IgD-negative memory B cell (primary cell): ENCODE measurements at regions not wholly inside any gene's neighbourhood (a gene's known extent, or its start where the extent isn't known, plus 50 kb on each side); places are given as distances from the start of the nearest gene placed in this dataset.

Source experiments
- H3K27ac Mint-ChIP-seq, 3 donors: one replicate each; pipeline ENCODE4 v1.8.0; 2020 to 2022; ENCODE audit warnings: mild to moderate bottlenecking in 3 of 3, mixed read lengths in 3 of 3, moderate library complexity in 1 of 3
- H3K27me3 Mint-ChIP-seq: one replicate; pipeline ENCODE4 v1.8.0; 2021; ENCODE audit warnings: mixed read lengths
- H3K36me3 Mint-ChIP-seq: one replicate; pipeline ENCODE4 v1.8.0; 2020; ENCODE audit warnings: mild to moderate bottlenecking, mixed read lengths
- H3K4me1 Mint-ChIP-seq, 3 donors: one replicate each; pipeline ENCODE4 v1.8.0; 2020 to 2022; ENCODE audit warnings: mixed read lengths in 3 of 3, mild to moderate bottlenecking in 1 of 3
- H3K4me3 Mint-ChIP-seq, 4 donors: one replicate each; pipeline ENCODE4 v1.8.0; 2020 to 2022; ENCODE audit warnings: mild to moderate bottlenecking in 4 of 4, mixed read lengths in 4 of 4, moderate library complexity in 3 of 4
- H3K9me3 Mint-ChIP-seq, 3 donors: one replicate each; pipeline ENCODE4 v1.8.0; 2020 to 2021; ENCODE audit warnings: mixed read lengths in 3 of 3, mild to moderate bottlenecking in 1 of 3

DNA sequence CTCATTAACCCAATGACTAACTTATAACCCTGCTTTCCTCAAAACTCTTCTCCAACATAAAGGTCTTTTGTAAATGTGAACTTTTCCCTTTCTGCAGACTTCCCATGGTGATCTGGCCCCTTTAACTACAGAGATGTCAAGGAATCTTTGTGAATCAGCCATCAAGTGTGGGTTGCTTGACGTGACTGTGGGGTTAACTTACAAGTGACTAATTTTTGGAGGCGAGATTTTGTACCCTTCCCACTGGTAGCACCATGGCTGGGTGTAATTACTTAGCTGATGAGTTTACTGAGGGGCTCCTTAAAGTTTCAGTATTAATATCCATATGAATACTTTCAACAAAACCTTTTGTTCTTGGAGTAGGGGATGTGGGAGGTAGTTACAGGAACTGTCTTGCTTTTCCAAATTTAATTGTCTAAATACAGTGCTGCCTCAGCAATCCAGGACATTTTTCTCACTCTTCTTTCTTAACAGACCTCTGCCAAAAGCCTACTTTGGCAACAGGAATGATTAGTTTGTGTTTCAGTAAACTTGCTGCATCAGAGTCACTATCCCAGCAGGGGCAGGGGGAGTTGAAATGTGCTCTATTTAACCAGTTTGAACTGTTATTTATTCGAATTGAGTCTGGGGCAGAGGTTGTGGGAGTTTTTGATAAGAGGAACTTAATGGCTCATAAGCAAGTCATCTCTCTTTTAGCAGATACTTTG lies 217.3 kb upstream of the FGGY start:
- Mint-ChIP-seq H3K4me1 (peaks cover 11 to 14% (median 14%) of the 10 kb centered on the region in 3 donors), H3K27ac (no peak overlapping the region), H3K36me3 (no peaks in the 10 kb centered on the region), H3K27me3 (peaks cover 1% of the 10 kb centered on the region), H3K4me3 (no peak overlapping the region), H3K9me3 (no peaks in the 10 kb centered on the region)

DNA sequence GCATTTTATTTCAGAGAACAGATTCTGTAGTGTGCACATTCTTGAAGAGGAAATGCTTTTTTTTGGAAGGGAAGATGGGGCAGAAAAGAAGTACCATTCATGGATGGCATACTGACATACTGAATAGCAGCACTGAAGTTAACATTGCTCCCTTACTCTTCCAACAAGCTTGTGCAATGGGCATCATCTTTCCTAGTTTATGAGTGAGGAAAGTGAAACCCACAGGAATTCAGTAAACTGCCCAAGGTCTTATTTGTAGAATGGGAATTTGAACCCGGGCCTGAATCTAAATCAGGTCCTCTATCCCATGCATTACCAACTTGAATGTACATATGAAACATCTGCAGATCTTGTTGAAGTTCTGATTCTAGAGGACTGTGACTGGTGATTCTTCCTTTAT lies 215.7 kb upstream of the FGGY start:
- Mint-ChIP-seq H3K9me3 (no peaks in the 10 kb centered on the region), H3K4me3 (no peak overlapping the region), H3K36me3 (no peaks in the 10 kb centered on the region), H3K4me1 (peaks cover 11 to 14% (median 14%) of the 10 kb centered on the region in 3 donors), H3K27me3 (peaks cover 1% of the 10 kb centered on the region), H3K27ac (peak overlapping the region in 1 of 3 donors; percentile 57)

DNA sequence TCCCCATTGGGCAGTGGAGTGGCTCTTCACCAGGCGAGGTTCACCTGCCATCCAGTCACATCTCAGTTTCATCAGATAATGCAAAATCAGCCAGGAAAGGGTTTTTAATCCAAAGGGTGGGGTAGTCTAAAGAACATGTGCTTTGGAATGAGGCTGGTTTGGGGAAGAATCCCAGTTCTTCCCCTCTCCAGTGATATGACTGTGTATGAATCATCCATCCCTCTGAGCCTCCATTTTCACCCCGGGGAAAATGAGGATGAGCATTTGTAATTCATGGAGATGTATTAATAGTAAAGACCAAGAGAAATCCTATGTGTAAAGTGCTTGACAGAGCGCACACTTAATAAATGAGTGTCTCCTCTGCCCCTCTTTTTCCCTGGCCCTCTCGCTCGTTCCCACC lies 215.1 kb upstream of the FGGY start:
- H3K36me3 Mint-ChIP-seq: no peaks in the 10 kb centered on the region

DNA sequence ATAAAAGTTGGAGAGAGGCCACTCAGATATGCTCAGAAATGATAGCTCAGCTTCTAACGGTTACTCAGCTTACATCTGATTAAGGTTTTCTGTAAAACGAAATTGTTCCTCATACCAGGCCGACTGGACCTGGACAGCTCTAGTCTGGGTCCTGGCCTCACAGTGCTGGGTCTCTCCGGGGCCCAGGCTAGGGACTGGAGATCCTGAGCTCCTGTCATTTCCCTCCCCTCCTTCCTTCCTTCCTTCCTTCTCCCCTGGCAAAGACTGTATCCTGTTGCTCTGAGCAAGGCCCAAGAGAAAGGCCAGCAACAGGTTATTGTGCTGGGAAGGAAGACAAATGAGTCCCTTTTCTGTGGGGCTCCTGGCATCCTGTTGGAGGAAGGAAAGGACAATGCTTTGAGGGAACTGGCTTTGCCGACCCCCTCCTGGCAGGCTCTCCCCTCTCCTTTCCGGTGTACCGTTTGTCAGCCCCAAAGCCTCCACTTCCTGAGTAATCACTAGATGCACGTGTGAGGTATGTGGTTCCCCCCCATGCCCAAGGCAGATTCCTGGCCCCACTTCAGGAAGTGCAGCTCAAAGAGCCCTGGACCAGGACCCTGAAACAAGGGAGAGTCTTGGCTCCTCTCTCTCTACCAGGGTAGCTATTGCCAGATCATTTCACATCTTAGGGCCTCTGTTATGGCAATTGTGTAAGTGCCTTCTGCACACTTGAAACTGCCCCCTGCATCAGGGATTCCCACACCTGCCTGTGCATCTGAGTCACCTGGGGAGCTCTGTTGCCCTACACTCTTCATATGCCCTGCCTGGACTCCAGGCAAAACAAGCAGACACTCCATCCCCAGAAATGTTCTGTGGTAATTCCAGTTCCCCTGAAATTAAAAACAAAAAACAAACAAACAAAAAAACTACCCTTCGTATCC lies 212.7 kb upstream of the FGGY start:
- no peak overlapping the region for H3K4me3 Mint-ChIP-seq

More for the DNA sequence above, 215.1 kb upstream of the FGGY start:
- Mint-ChIP-seq H3K4me3 (no peak overlapping the region), H3K9me3 (no peaks in the 10 kb centered on the region), H3K4me1 (peaks cover 7 to 10% (median 9%) of the 10 kb centered on the region in 3 donors), H3K27ac (peak overlapping the region in 1 of 3 donors; percentile 57), H3K27me3 (peaks cover 1% of the 10 kb centered on the region)

DNA sequence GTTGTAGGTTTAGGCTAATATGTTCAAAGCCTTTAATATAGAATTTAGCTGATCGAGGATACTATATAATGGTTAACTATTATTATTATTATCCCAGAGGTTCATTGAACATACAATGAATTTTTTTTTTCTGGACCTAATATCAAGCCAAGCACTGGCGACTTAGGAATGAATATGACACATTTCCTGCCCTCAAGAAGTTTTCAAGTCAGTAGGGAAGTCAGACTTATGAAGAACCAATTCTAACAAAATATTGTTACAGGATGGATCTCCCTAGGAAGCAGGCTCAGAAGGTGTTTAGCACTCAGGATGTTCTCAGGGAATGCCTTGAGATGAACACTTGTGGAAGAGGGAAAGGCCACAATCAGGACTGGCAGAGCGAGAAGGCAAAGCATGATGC lies 211.8 kb upstream of the FGGY start:
- Mint-ChIP-seq H3K36me3 (peaks cover 5% of the 10 kb centered on the region), H3K4me3 (no peak overlapping the region), H3K4me1 (peaks cover 0 to 3% (median 0%) of the 10 kb centered on the region in 3 donors), H3K27ac (no peak overlapping the region), H3K9me3 (peaks cover 0 to 6% (median 2%) of the 10 kb centered on the region in 3 donors), H3K27me3 (peaks cover 1% of the 10 kb centered on the region)

More for the DNA sequence above, 212.7 kb upstream of the FGGY start:
- no peak overlapping the region for H3K27ac Mint-ChIP-seq
- H3K36me3 Mint-ChIP-seq: peaks cover 5% of the 10 kb centered on the region
- peaks cover 0 to 6% (median 0%) of the 10 kb centered on the region in 3 donors for H3K9me3 Mint-ChIP-seq
- H3K27me3 Mint-ChIP-seq: peaks cover 1% of the 10 kb centered on the region
- H3K4me1 Mint-ChIP-seq: peaks cover 0 to 3% (median 0%) of the 10 kb centered on the region in 3 donors

DNA sequence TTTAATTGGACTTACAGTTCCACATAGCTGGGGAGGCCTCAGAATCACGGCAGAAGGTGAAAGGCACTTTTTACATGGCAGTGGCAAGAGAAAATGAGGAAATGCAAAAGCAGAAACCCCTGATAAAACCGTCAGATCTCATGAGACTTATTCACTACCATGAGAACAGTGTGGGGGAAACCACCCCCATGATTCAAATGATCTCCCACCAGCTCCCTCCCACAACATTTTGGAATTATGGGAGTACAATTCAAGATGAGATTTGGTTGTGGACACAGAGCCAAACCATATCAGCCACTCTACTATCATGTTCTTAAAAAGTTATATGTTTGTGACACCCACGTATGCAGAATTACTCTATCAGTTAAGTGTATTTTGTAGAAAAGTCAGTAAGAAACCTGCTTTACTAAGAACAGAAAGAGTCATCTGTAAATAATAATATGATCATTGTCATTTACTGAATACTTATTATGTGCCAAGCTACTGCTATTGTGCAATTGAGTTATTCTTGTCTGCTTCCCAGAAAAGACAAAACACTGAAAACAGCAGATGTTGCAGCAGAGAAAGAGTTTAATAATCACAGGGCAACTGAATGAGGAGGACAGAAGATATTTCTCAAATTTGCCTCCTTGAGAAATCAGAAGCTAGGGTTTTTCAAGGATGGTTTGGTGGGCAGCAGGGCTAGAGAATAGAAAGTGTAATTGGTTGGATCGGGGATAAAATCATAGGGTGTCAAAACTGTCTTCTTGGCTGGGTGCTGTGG lies 207.7 kb upstream of the FGGY start:
- H3K4me3 Mint-ChIP-seq: no peak overlapping the region
- peaks cover 1% of the 10 kb centered on the region for H3K27me3 Mint-ChIP-seq
- peaks cover 0 to 6% (median 2%) of the 10 kb centered on the region in 3 donors for H3K9me3 Mint-ChIP-seq
- H3K4me1 Mint-ChIP-seq: peaks cover 0 to 3% (median 0%) of the 10 kb centered on the region in 3 donors
- H3K27ac Mint-ChIP-seq: no peak overlapping the region
- peaks cover 10% of the 10 kb centered on the region for H3K36me3 Mint-ChIP-seq

DNA sequence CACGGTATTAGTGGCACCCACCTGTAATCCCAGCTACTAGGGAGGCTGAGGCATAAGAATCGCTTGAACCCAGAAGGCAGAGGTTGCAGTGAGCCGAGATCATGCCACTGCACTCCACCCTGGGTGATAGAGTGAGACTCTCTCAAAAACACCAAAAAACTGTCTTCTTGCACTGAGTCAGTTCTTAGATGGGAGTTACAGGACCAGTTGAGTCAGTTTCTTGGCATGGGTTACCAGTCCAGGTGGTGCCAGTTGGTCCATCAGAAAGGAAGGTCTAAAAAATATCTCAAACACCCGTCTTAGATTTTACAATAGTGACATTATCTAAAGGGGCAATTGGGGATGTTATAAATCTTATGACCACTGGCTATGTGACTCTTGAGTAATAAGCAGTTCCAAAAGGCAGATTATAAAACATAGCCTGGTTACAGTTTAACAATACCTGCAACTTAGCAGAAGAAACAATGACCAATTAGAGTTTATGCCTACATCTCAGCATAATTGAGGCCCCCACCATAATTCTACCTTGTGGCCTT lies 206.9 kb upstream of the FGGY start:
- peaks cover 0 to 6% (median 2%) of the 10 kb centered on the region in 3 donors for H3K9me3 Mint-ChIP-seq
- peaks cover 10% of the 10 kb centered on the region for H3K36me3 Mint-ChIP-seq
- no peak overlapping the region for H3K27ac Mint-ChIP-seq
- H3K4me1 Mint-ChIP-seq: no peaks in the 10 kb centered on the region
- H3K4me3 Mint-ChIP-seq: no peak overlapping the region
- H3K27me3 Mint-ChIP-seq: no peaks in the 10 kb centered on the region

DNA sequence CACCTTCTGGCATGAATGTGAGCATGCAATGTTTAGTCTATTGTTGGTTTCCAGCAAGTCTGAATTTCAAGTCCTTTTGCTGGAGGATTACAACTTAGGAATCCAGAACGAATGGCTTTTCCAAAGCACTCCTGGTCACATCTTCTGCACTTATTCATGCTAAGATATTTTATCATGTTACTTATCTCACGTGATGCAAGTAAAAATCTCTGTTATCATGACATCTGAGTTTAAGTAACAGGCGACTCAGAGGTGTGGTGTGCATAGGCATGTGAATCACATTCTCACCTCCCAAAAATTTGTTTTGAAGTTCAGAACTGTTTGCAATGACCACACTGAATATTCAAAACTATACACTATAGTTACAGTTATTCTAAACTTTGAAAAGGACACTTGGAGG lies 204.8 kb upstream of the FGGY start:
- H3K27me3 Mint-ChIP-seq: no peaks in the 10 kb centered on the region
- H3K27ac Mint-ChIP-seq: no peak overlapping the region
- peaks cover 8% of the 10 kb centered on the region for H3K36me3 Mint-ChIP-seq
- H3K9me3 Mint-ChIP-seq: peaks cover 0 to 6% (median 2%) of the 10 kb centered on the region in 3 donors
- no peak overlapping the region for H3K4me3 Mint-ChIP-seq
- H3K4me1 Mint-ChIP-seq: peaks cover 3 to 13% (median 13%) of the 10 kb centered on the region in 3 donors

DNA sequence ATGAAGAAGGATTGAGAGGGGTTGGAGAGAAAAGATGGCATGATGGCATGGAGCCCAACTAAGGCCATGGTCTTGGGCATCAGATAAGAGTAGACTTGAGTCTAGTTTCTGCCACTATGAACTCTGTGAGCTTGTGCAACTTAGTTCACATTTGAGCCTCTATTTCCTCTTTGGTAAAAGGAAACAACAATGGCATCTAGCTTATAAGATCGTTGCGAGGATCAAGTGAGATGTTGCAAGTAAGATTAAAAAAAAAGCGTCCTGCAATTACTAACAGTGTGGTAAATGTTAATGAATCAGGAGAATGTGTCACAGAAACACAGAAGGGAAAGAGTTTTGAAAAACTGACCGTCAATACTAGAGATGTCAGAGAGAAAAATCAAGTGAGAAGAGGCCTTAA lies 202.9 kb upstream of the FGGY start:
- Mint-ChIP-seq H3K36me3 (peaks cover 6% of the 10 kb centered on the region), H3K9me3 (peaks cover 0 to 2% (median 0%) of the 10 kb centered on the region in 3 donors), H3K4me3 (no peak overlapping the region), H3K4me1 (peaks cover 3 to 14% (median 13%) of the 10 kb centered on the region in 3 donors), H3K27me3 (no peaks in the 10 kb centered on the region), H3K27ac (no peak overlapping the region)

DNA sequence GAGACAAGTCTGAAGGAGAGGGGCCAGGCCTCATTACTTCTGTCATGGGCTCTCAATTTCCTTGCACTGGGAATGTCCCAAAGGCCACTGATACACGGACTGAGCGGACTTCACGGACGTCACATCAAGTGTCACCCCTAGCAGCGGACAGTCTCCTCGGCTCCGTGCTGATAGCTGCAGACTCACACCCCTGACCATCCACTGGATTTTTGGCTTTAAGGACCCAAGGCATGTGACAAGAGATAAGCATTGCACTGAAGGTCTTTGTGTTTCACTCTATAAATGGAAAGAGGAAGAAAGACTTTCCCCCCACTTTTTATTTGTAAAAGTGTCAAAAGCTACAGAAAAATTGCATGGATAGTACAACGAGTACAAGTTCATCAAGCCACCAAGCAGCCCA lies 200.4 kb upstream of the FGGY start:
- Mint-ChIP-seq H3K27me3 (no peaks in the 10 kb centered on the region), H3K9me3 (no peaks in the 10 kb centered on the region), H3K4me1 (peaks cover 3 to 14% (median 13%) of the 10 kb centered on the region in 3 donors), H3K27ac (no peak overlapping the region), H3K36me3 (no peaks in the 10 kb centered on the region), H3K4me3 (no peak overlapping the region)

DNA sequence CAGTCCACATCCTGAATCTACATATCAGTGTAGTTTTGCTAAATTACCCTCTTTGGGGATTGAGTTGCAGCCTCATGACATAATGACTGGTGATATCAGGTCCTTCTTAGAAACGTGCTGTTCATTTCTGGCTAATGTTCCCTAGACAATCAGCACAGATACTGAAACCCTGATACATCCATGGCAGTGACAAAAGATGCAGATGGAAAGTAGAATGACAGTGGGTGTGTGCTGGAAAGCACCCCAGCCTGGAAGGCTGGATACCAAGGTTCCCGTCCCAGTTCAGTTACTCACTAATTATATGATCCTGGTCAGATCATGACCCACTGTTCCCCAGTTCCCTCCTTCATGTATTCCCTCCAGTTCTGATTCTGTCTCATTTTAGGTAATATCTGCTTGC lies 198.2 kb upstream of the FGGY start:
- no peaks in the 10 kb centered on the region for H3K27me3 Mint-ChIP-seq
- H3K4me3 Mint-ChIP-seq: no peak overlapping the region
- H3K9me3 Mint-ChIP-seq: no peaks in the 10 kb centered on the region
- H3K4me1 Mint-ChIP-seq: peaks cover 3 to 14% (median 13%) of the 10 kb centered on the region in 3 donors
- H3K27ac Mint-ChIP-seq: no peak overlapping the region
- no peaks in the 10 kb centered on the region for H3K36me3 Mint-ChIP-seq

DNA sequence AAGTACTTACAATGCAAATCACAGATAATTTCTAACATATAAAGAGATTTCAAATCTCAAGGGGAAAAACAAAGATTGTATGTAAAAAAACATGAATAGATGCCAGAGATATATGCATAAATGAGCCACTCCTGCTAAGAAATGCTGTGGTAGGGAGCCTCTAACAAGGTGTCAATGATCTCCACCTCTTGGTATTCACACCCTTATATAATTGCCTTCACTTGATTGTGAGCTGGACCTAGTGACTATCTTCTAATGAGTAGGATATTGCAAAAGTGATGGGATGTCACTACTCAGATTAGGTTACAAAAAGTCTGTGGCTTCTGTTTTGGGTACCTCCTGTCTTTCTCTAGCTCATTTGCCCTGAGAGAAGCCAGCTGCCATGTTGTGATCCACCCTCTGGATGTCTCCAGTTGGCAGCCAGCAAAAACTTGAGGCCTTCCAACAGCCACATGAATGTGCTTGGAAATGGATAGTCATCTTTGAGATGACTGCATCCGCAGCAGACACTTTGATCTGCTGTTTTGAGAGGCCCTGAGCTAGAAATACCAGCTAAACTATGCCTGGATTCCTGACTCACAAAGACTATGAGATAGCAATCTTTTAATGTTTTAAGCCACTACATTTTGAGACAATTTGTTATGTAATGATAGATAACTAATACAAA lies 196.1 kb upstream of the FGGY start:
- Mint-ChIP-seq H3K36me3 (no peaks in the 10 kb centered on the region), H3K9me3 (no peaks in the 10 kb centered on the region), H3K4me1 (peaks cover 0 to 14% (median 11%) of the 10 kb centered on the region in 3 donors), H3K27ac (no peak overlapping the region), H3K4me3 (no peak overlapping the region), H3K27me3 (no peaks in the 10 kb centered on the region)

DNA sequence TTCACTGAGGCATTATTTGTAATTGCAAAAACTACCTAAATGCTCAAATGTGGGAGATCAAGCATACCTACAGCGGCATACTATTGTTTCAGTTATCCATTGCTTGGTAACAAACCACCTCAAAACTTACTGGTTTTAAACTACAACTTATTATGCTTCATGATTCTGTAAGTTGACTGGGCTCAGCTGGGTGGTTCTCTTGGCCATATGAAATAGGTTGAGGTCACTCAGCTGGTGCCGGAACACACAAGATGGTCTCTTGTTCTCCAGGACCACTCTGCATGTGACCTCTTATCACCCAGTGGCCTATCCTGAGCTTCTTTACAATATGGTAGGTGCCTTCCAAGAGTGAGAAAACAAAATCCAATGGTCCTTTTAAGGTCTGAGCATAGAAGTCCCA lies 195.4 kb upstream of the FGGY start:
- H3K4me3 Mint-ChIP-seq: no peak overlapping the region

DNA sequence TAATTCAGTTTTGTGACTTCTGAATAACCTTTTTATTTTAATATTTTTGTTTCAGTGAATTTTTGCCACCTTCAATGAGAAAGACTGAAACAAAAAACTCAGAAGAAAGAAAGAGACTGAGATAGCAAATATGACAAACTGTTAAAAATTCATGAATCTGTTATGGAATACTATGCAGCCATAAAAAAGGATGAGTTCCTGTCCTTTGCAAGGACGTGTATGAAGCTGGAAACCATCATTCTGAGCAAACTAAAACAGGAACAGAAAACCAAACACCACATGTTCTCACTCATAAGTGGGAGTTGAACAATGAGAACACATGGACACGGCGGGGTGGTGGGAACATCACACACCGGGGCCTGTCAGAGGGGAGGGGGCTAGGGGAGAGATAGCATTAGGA lies 193.4 kb upstream of the FGGY start:
- H3K36me3 Mint-ChIP-seq: no peaks in the 10 kb centered on the region
- H3K9me3 Mint-ChIP-seq: no peaks in the 10 kb centered on the region
- H3K4me1 Mint-ChIP-seq: no peaks in the 10 kb centered on the region
- no peak overlapping the region for H3K4me3 Mint-ChIP-seq
- no peaks in the 10 kb centered on the region for H3K27me3 Mint-ChIP-seq
- no peak overlapping the region for H3K27ac Mint-ChIP-seq

More for the DNA sequence above, 195.4 kb upstream of the FGGY start:
- Mint-ChIP-seq H3K9me3 (no peaks in the 10 kb centered on the region), H3K4me1 (peaks cover 0 to 8% (median 5%) of the 10 kb centered on the region in 3 donors), H3K36me3 (no peaks in the 10 kb centered on the region), H3K27me3 (no peaks in the 10 kb centered on the region), H3K27ac (no peak overlapping the region)
